ENCODE measurements at regions not wholly inside any gene's neighbourhood (a gene's known extent, or its start where the extent isn't known, plus 50 kb on each side); places are given as distances from the start of the nearest gene placed in this dataset.

- H3K4me3 ChIP-seq: no peak overlapping the region
- H3K27ac ChIP-seq: no peak overlapping the region
- no peak for DNase-seq
- intact Hi-C loops (cut with DNase I): no loop called here
- H3K9me3 ChIP-seq: no peaks in the 10 kb centered on the region
- no peaks in the 10 kb centered on the region for H3K36me3 ChIP-seq
- WGBS, 2 donors: 9 to 15% methylated on average over 1 of the region's 1 CpG
- H3K4me1 ChIP-seq: no peaks in the 10 kb centered on the region
- no peaks in the 10 kb centered on the region for H3K27me3 ChIP-seq
- TF ChIP-seq CTCF (IDR thresholded peaks at IDR 0.05) (no peak), POLR2A (IDR thresholded peaks at IDR 0.05) (no peak)
Observed at GRCh38 chr2:146241023-146241422, 1603.8 kb upstream of the ACVR2A start.

GRCh38 chr2:146240391-146240790 is 1604.4 kb upstream of the ACVR2A start:
- Histone ChIP-seq H3K36me3 (no peaks in the 10 kb centered on the region), H3K27me3 (no peaks in the 10 kb centered on the region), H3K4me3 (no peak overlapping the region), H3K9me3 (no peaks in the 10 kb centered on the region), H3K4me1 (no peaks in the 10 kb centered on the region), H3K27ac (no peak overlapping the region)
- intact Hi-C loops (cut with DNase I): no loop called here
- TF ChIP-seq POLR2AphosphoS5 (IDR thresholded peaks at IDR 0.05) (no peak), CTCF (IDR thresholded peaks at IDR 0.05) (no peak), EP300 (IDR thresholded peaks at IDR 0.05) (no peak), POLR2A (IDR thresholded peaks at IDR 0.05) (no peak)
- 18 to 55% methylated on average over 2 of the region's 2 CpGs for WGBS, 2 donors
- no peak for DNase-seq

GRCh38 chr2:146239392-146240135 is 1605.3 kb upstream of the ACVR2A start:
- WGBS, 2 donors: 73 to 92% methylated on average over 2 of the region's 2 CpGs
- DNase-seq: no peak
- H3K36me3 ChIP-seq: no peaks in the 10 kb centered on the region
- TF ChIP-seq EP300 (IDR thresholded peaks at IDR 0.05): no peak
- no peak for TF ChIP-seq POLR2AphosphoS5 (IDR thresholded peaks at IDR 0.05)
- TF ChIP-seq CTCF (IDR thresholded peaks at IDR 0.05): no peak
- no peak for TF ChIP-seq POLR2A (IDR thresholded peaks at IDR 0.05)
- H3K9me3 ChIP-seq: no peaks in the 10 kb centered on the region
- no peak overlapping the region for H3K27ac ChIP-seq
- no peak overlapping the region for H3K4me3 ChIP-seq
- no peaks in the 10 kb centered on the region for H3K27me3 ChIP-seq
- no peaks in the 10 kb centered on the region for H3K4me1 ChIP-seq
- intact Hi-C loops (cut with DNase I): no loop called here

GRCh38 chr2:146238254-146238966 is 1606.4 kb upstream of the ACVR2A start:
- TF ChIP-seq CTCF (IDR thresholded peaks at IDR 0.05): no peak
- TF ChIP-seq EP300 (IDR thresholded peaks at IDR 0.05): no peak
- no peak for TF ChIP-seq POLR2A (IDR thresholded peaks at IDR 0.05)
- no peak for TF ChIP-seq POLR2AphosphoS5 (IDR thresholded peaks at IDR 0.05)
- no peaks in the 10 kb centered on the region for H3K9me3 ChIP-seq
- no peaks in the 10 kb centered on the region for H3K4me1 ChIP-seq
- no peaks in the 10 kb centered on the region for H3K36me3 ChIP-seq
- no peaks in the 10 kb centered on the region for H3K27me3 ChIP-seq
- 92 to 94% methylated on average over 3 of the region's 3 CpGs for WGBS, 2 donors
- no peak overlapping the region for H3K4me3 ChIP-seq
- no peak overlapping the region for H3K27ac ChIP-seq
- DNase-seq: no peak
- intact Hi-C loops (cut with DNase I): no loop called here

Measured in sigmoid colon (tissue), 6 donors.